GM12878 (cell line): ENCODE measurements at regions not wholly inside any gene's neighbourhood (a gene's known extent, or its start where the extent isn't known, plus 50 kb on each side); places are given as distances from the start of the nearest gene placed in this dataset.

Source experiments
- ATAC-seq: fragments of 200-7000 bp; cut with Tn5 transposase; 3 replicates; pipeline ENCODE4 v1.9.1; 2020; ENCODE audit warnings: mild to moderate bottlenecking, moderate library complexity
- BruUV-seq: library from RNA; stranded (reverse); fragments of 400-500 nt; replicated peaks from 2 replicates; lab custom pipeline; 2021; lab: Mats Ljungman, UMichigan
- CTCF ChIA-PET: fragments of 300-600 bp; sonication (Branson Sonifier 250); formaldehyde crosslinking; extraction: SDS; loops from one replicate; lab custom pipeline; 2021; ENCODE audit warnings: inconsistent platforms; lab: Yijun Ruan, JAX
- POLR2A ChIA-PET: fragments of 350-600 bp; formaldehyde crosslinking; extraction: SDS; loops from one replicate; lab custom pipeline; 2021; ENCODE audit warnings: inconsistent platforms; lab: Charles Lee
- RAD21 ChIA-PET: fragments of 300-600 bp; sonication (Branson Sonifier 250); formaldehyde crosslinking; loops from one replicate; lab custom pipeline; 2023; ENCODE audit warnings: antibody characterized with exemption; ENCODE audit not compliant: unreplicated experiment; lab: Charles Lee
- SMC1A ChIA-PET: fragments of 300-600 bp; sonication (Branson Sonifier 250); formaldehyde crosslinking; loops from one replicate; lab custom pipeline; 2023; ENCODE audit not compliant: unreplicated experiment, uncharacterized antibody; lab: Charles Lee
- DNase-seq: peaks from one replicate; pipeline ENCODE4 v3.0.0-alpha.2; 2011; ENCODE audit warnings: low read depth, low spot score
- FAIRE-seq: peaks from 3 replicates; lab custom pipeline; 2011; peaks lifted over from hg19 to GRCh38; lab: Jason Lieb, UNC
- H2AFZ ChIP-seq: 2 replicates; pipeline ENCODE4 v1.6.0; 2011; ENCODE audit warnings: low read depth, low read length, control low read depth; ENCODE audit not compliant: control insufficient read depth
- H3K27ac ChIP-seq: 2 replicates; pipeline ENCODE4 v1.5.1; 2011; ENCODE audit warnings: control low read depth; ENCODE audit not compliant: control insufficient read depth, insufficient read depth
- H3K27me3 ChIP-seq, 2 experiments: replicated peaks in 1 of 2; 2 replicates each; pipeline versions ENCODE4 v1.6.0 to v1.6.1; 2011; ENCODE audit warnings: low read length in 1 of 2; ENCODE audit not compliant: control insufficient read depth in 2 of 2, insufficient read depth in 2 of 2
- H3K36me3 ChIP-seq, 2 experiments: 2 replicates each; pipeline ENCODE4 v1.5.1; 2011; ENCODE audit warnings: low read length in 1 of 2; ENCODE audit not compliant: control insufficient read depth in 2 of 2, insufficient read depth in 2 of 2
- H3K4me1 ChIP-seq: 2 replicates; pipeline ENCODE4 v1.6.1; 2011; ENCODE audit warnings: mild to moderate bottlenecking, low read length, moderate library complexity, mixed read lengths; ENCODE audit not compliant: control insufficient read depth, insufficient read depth
- H3K4me2 ChIP-seq: 2 replicates; pipeline ENCODE4 v1.6.0; 2011; ENCODE audit warnings: control low read depth; ENCODE audit not compliant: control insufficient read depth, insufficient read depth
- H3K4me3 ChIP-seq: fragments of 200-600 bp; sonication (generic); 2 replicates; pipeline ENCODE4 v1.5.1; 2016
- H3K79me2 ChIP-seq: 2 replicates; pipeline ENCODE4 v1.6.0; 2011; ENCODE audit warnings: low read length; ENCODE audit not compliant: control insufficient read depth, insufficient read depth
- H3K9ac ChIP-seq: 2 replicates; pipeline ENCODE4 v1.8.0; 2011; ENCODE audit warnings: low read length, control low read depth, mixed read lengths; ENCODE audit not compliant: control insufficient read depth, insufficient read depth
- H3K9me3 ChIP-seq: replicated peaks from 3 replicates; pipeline ENCODE4 v1.5.1; 2011; ENCODE audit warnings: mild to moderate bottlenecking, low read length; ENCODE audit not compliant: control insufficient read depth, insufficient read depth
- H4K20me1 ChIP-seq: 2 replicates; pipeline ENCODE4 v1.6.0; 2011; ENCODE audit not compliant: control insufficient read depth, insufficient read depth
- CBFB ChIP-seq: IDR thresholded peaks from 2 replicates; pipeline ENCODE4 v1.6.1; 2016; ENCODE audit warnings: antibody characterized with exemption, low read depth
- EZH2 ChIP-seq: IDR thresholded peaks from 2 replicates; pipeline ENCODE4 v1.6.1; 2012; ENCODE audit warnings: low read depth, mild to moderate bottlenecking, control low read depth, inconsistent platforms, low read length, borderline replicate concordance; ENCODE audit not compliant: control insufficient read depth
- FOS ChIP-seq: IDR thresholded peaks from 3 replicates; pipeline ENCODE4 v1.6.1; 2011; ENCODE audit warnings: borderline replicate concordance; ENCODE audit not compliant: insufficient read length; ENCODE audit errors: extremely low read depth
- FOXM1 ChIP-seq: IDR thresholded peaks from 2 replicates; pipeline ENCODE4 v1.6.1; 2012; ENCODE audit warnings: low read depth, mild to moderate bottlenecking, inconsistent platforms, low read length, moderate library complexity
- HDAC6 ChIP-seq: fragments of 200-600 bp; sonication (generic); IDR thresholded peaks from one replicate; pipeline ENCODE4 v1.8.0; 2017; ENCODE audit warnings: antibody characterized with exemption; ENCODE audit not compliant: unreplicated experiment
- SMC3 ChIP-seq: IDR thresholded peaks from 2 replicates; pipeline ENCODE4 v1.6.1; 2011; ENCODE audit warnings: low read length, improper control_type of control experiment, borderline replicate concordance
- WRNIP1 ChIP-seq: IDR thresholded peaks from 2 replicates; pipeline ENCODE4 v1.6.1; 2011; ENCODE audit warnings: low read depth, low read length, improper control_type of control experiment, borderline replicate concordance
- ZSCAN29 ChIP-seq: fragments of 450-650 bp; IDR thresholded peaks from 2 replicates; pipeline ENCODE4 v1.6.1; 2017; ENCODE audit warnings: mild to moderate bottlenecking, moderate library complexity
- WGBS: methylation state at CpG from one replicate; pipeline ENCODE4 v1.1.6; 2016; ENCODE audit warnings: low lambda C conversion rate; ENCODE audit not compliant: insufficient replicate concordance, insufficient coverage; ENCODE audit errors: missing lambda C conversion rate; 5-methylcytosine and 5-hydroxymethylcytosine counted together
- in situ Hi-C: fragments of 300-500 bp; cut with MboI; formaldehyde crosslinking; loops from 9 replicates; pipeline ENCODE4 v1.14.3; 2018; ENCODE audit warnings: mixed read lengths
- intact Hi-C: fragments of 100-400 bp; cut with micrococcal nuclease; formaldehyde crosslinking; loops from one replicate; pipeline ENCODE4 v1.14.2; 2022; ENCODE audit not compliant: unreplicated experiment
- TF ChIP-seq, protein P1 (sequence below): fragments of 450-650 bp; IDR thresholded peaks from 2 replicates; pipeline ENCODE4 v1.6.1; 2018; ENCODE audit warnings: borderline replicate concordance, mild to moderate bottlenecking; ENCODE audit not compliant: partially characterized antibody
- TF ChIP-seq, protein P2 (sequence below): fragments of 450-650 bp; IDR thresholded peaks from 2 replicates; pipeline ENCODE4 v1.6.1; 2016; ENCODE audit warnings: mild to moderate bottlenecking, moderate library complexity, borderline replicate concordance
- TF ChIP-seq, protein P3 (sequence below): fragments of 150-350 bp; IDR thresholded peaks from 2 replicates; pipeline ENCODE4 v1.6.1; 2014; ENCODE audit warnings: mild to moderate bottlenecking, low read depth, low read length

DNA sequence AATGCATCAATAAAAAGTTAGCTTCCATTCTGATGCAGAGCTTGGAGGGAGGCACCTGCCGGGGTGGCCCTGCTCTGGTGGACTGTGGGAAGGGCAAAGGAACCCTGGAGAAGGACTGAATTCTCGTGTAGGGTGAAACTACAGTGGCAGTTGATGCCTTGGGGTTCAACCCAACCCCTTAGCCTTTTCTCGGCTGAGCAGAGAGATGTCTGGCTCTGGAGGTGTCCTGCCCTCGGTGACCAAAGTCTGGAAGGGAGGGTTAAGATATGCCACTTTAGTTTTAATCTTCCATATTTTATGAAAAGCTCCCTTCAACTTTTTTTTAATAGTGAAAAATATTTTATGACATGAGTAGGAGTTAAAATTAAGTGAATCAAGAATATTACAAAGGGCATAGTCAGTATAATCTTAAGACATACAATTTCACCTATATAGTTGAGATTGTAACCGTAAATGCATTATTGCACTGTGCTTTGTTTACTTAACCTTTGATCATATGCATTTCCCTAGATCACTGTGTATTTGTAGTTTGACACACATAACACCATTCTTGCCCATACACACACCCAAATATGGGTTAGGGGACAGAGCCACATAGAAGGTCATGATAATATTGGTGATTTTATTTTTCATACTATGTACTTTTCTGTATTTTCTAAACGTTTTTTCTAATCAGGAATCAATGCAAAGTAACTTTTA, 179.6 kb downstream of the MCHR2 start:
- TF ChIP-seq EZH2 = no peak
- TF ChIP-seq, protein P1, sequence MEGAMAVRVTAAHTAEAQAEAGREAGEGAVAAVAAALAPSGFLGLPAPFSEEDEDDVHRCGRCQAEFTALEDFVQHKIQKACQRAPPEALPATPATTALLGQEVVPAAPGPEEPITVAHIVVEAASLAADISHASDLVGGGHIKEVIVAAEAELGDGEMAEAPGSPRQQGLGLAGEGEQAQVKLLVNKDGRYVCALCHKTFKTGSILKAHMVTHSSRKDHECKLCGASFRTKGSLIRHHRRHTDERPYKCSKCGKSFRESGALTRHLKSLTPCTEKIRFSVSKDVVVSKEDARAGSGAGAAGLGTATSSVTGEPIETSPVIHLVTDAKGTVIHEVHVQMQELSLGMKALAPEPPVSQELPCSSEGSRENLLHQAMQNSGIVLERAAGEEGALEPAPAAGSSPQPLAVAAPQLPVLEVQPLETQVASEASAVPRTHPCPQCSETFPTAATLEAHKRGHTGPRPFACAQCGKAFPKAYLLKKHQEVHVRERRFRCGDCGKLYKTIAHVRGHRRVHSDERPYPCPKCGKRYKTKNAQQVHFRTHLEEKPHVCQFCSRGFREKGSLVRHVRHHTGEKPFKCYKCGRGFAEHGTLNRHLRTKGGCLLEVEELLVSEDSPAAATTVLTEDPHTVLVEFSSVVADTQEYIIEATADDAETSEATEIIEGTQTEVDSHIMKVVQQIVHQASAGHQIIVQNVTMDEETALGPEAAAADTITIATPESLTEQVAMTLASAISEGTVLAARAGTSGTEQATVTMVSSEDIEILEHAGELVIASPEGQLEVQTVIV = no peak
- no peak for TF ChIP-seq HDAC6
- no peak for TF ChIP-seq CBFB
- TF ChIP-seq, protein P2, sequence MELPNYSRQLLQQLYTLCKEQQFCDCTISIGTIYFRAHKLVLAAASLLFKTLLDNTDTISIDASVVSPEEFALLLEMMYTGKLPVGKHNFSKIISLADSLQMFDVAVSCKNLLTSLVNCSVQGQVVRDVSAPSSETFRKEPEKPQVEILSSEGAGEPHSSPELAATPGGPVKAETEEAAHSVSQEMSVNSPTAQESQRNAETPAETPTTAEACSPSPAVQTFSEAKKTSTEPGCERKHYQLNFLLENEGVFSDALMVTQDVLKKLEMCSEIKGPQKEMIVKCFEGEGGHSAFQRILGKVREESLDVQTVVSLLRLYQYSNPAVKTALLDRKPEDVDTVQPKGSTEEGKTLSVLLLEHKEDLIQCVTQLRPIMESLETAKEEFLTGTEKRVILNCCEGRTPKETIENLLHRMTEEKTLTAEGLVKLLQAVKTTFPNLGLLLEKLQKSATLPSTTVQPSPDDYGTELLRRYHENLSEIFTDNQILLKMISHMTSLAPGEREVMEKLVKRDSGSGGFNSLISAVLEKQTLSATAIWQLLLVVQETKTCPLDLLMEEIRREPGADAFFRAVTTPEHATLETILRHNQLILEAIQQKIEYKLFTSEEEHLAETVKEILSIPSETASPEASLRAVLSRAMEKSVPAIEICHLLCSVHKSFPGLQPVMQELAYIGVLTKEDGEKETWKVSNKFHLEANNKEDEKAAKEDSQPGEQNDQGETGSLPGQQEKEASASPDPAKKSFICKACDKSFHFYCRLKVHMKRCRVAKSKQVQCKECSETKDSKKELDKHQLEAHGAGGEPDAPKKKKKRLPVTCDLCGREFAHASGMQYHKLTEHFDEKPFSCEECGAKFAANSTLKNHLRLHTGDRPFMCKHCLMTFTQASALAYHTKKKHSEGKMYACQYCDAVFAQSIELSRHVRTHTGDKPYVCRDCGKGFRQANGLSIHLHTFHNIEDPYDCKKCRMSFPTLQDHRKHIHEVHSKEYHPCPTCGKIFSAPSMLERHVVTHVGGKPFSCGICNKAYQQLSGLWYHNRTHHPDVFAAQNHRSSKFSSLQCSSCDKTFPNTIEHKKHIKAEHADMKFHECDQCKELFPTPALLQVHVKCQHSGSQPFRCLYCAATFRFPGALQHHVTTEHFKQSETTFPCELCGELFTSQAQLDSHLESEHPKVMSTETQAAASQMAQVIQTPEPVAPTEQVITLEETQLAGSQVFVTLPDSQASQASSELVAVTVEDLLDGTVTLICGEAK = no peak
- no peak for TF ChIP-seq ZSCAN29
- no peak for TF ChIP-seq WRNIP1
- no peak for TF ChIP-seq SMC3
- TF ChIP-seq, protein P3, sequence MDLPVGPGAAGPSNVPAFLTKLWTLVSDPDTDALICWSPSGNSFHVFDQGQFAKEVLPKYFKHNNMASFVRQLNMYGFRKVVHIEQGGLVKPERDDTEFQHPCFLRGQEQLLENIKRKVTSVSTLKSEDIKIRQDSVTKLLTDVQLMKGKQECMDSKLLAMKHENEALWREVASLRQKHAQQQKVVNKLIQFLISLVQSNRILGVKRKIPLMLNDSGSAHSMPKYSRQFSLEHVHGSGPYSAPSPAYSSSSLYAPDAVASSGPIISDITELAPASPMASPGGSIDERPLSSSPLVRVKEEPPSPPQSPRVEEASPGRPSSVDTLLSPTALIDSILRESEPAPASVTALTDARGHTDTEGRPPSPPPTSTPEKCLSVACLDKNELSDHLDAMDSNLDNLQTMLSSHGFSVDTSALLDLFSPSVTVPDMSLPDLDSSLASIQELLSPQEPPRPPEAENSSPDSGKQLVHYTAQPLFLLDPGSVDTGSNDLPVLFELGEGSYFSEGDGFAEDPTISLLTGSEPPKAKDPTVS = no peak
- TF ChIP-seq FOXM1 = no peak
- no peak for TF ChIP-seq FOS
- TF ChIP-seq, all 136 proteins: peak for 0
- POLR2A ChIA-PET = no interaction called here
- Histone ChIP-seq H3K4me2 (no peak overlapping the region), H4K20me1 (no peaks in the 10 kb centered on the region), H3K36me3 (no peaks in the 10 kb centered on the region), H3K4me3 (no peak overlapping the region), H3K79me2 (no peaks in the 10 kb centered on the region), H3K27ac (no peak overlapping the region), H2AFZ (no peak overlapping the region), H3K9me3 (no peaks in the 10 kb centered on the region), H3K9ac (no peak overlapping the region), H3K27me3 (no peaks in the 10 kb centered on the region), H3K4me1 (no peaks in the 10 kb centered on the region)
- intact Hi-C loops = no loop called here
- SMC1A ChIA-PET = interaction anchor here (0.5 to 1.1 kb wide), 2 partner anchors 10 to 24 kb away, joined by 3 to 4 read pairs; no protein-coding TSS in a partner anchor
- no peak for ATAC-seq
- FAIRE-seq = no peak
- WGBS = 45% methylated on average over 6 of the region's 6 CpGs
- in situ Hi-C loops = no loop called here
- DNase-seq = no peak
- RAD21 ChIA-PET = no interaction called here
- CTCF ChIA-PET = no interaction called here
- BruUV-seq = no TSS peak
